ENCODE measurements at regions not wholly inside any gene's neighbourhood (a gene's known extent, or its start where the extent isn't known, plus 50 kb on each side); places are given as distances from the start of the nearest gene placed in this dataset.

GRCh38 chr1:29959356-29959755, 723.0 kb downstream of the PTPRU start:
- H3K9me3 ChIP-seq (ENCODE audit: low read depth), result no peaks in the 10 kb centered on the region
- H3K27ac ChIP-seq, result no peak overlapping the region
- no peaks in the 10 kb centered on the region for H3K36me3 Mint-ChIP-seq
- no peaks in the 10 kb centered on the region for H3K27me3 ChIP-seq
- no peak for TF ChIP-seq CTCF (IDR thresholded peaks at IDR 0.05)
- no peak for TF ChIP-seq EZH2phosphoT487 (IDR thresholded peaks at IDR 0.05)
- no peak for TF ChIP-seq EZH2 (IDR thresholded peaks at IDR 0.05)
- no peak for DNase-seq (ENCODE audit: low spot score)
- H3K4me3 ChIP-seq, result no peak overlapping the region
- no peaks in the 10 kb centered on the region for H3F3A ChIP-seq (ENCODE audit: low read depth)
- no peak overlapping the region for H2AFZ ChIP-seq (replicated peaks)
- H3K27ac Mint-ChIP-seq, result no peak overlapping the region
- H3K79me2 ChIP-seq (ENCODE audit: low read depth), result no peaks in the 10 kb centered on the region
- H3K4me1 ChIP-seq, result peaks cover 12% of the 10 kb centered on the region
- H3K4me3 Mint-ChIP-seq, result no peak overlapping the region
- no peak overlapping the region for H3K9ac ChIP-seq
- H3K4me1 Mint-ChIP-seq, result peaks cover 51% of the 10 kb centered on the region
- no peak overlapping the region for H3K4me2 ChIP-seq
- peaks cover 4% of the 10 kb centered on the region for H3K27me3 Mint-ChIP-seq (ENCODE audit: insufficient read depth, low read depth)
- H3K36me3 ChIP-seq, result no peaks in the 10 kb centered on the region
- no peaks in the 10 kb centered on the region for H4K20me1 ChIP-seq (ENCODE audit: low read depth)
- peaks cover 4% of the 10 kb centered on the region for H3K9me3 Mint-ChIP-seq

DNA sequence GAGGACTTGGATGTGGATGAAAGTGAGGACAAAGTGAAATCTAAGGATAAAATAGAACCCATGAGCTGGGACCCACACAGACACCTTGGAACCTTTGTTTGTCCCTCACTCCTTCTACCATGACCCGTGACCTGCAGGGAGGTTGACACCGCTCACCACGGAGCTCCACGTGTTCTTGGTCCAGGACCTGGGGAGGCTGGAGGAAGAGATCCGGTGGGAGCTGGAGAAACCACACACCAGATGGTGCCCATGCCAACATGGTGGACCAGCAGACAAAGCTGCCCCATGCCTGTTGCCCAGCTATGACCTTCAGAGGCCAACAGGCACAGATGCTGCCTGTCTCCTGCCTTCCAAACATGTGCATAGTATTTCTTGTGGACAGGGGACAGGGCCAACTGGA, 721.9 kb downstream of the PTPRU start:
- Mint-ChIP-seq H3K9me3 (peaks cover 4% of the 10 kb centered on the region), H3K4me3 (no peak overlapping the region), H3K27me3 (ENCODE audit: insufficient read depth, low read depth) (peaks cover 3% of the 10 kb centered on the region), H3K27ac (no peak overlapping the region), H3K4me1 (peaks cover 46% of the 10 kb centered on the region), H3K36me3 (no peaks in the 10 kb centered on the region)
- no peaks in the 10 kb centered on the region for H3K9me3 ChIP-seq (ENCODE audit: low read depth)
- H3K27me3 ChIP-seq, result no peaks in the 10 kb centered on the region
- H3F3A ChIP-seq (ENCODE audit: low read depth), result no peaks in the 10 kb centered on the region
- no peaks in the 10 kb centered on the region for H3K36me3 ChIP-seq
- no peak overlapping the region for H3K4me2 ChIP-seq
- no peak overlapping the region for H3K9ac ChIP-seq
- no peaks in the 10 kb centered on the region for H4K20me1 ChIP-seq (ENCODE audit: low read depth)
- H3K79me2 ChIP-seq (ENCODE audit: low read depth), result no peaks in the 10 kb centered on the region
- no peak overlapping the region for H3K4me3 ChIP-seq
- TF ChIP-seq EZH2 (IDR thresholded peaks at IDR 0.05) (no peak), EZH2phosphoT487 (IDR thresholded peaks at IDR 0.05) (no peak), CTCF (IDR thresholded peaks at IDR 0.05) (no peak)
- no peak overlapping the region for H3K27ac ChIP-seq
- peaks cover 12% of the 10 kb centered on the region for H3K4me1 ChIP-seq
- no peak overlapping the region for H2AFZ ChIP-seq (replicated peaks)
- no peak for DNase-seq (ENCODE audit: low spot score)

DNA sequence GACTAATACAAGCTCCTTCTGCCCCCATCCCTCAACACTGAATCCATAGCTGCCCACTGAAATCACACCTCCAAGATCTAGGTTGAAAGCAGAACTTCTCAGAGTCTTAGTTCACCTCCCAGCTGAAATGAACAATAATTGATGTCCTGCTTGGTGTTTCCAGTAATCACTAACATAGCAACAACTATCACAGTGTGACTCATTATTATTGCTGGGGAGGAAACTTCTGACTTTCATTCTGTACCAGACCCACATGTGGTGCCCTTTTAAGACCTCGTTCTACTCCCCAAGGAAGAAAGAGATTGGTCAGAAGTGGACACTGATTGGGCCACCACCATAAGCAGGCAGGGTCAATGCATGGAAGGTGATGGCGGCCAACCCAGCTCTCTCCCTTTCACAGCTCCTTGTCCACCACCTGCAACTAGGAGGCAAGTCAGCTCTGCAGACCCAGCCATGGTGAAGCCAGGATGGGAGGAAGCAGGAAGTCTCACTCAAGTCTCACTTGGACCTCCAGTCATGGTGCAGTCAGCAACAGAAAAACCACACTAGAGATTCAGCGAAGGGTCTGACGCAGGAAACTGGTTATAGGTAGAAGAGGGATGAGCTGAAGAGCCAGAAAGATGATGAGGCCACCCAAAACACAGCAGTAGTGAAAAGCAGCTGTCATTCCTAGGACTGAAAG, 720.2 kb downstream of the PTPRU start:
- no peak overlapping the region for H3K9ac ChIP-seq
- DNase-seq (ENCODE audit: low spot score), result no peak
- H2AFZ ChIP-seq (replicated peaks), result no peak overlapping the region
- Mint-ChIP-seq H3K36me3 (no peaks in the 10 kb centered on the region), H3K9me3 (peaks cover 4% of the 10 kb centered on the region), H3K4me1 (peaks cover 38% of the 10 kb centered on the region), H3K27ac (no peak overlapping the region), H3K4me3 (no peak overlapping the region), H3K27me3 (ENCODE audit: insufficient read depth, low read depth) (no peaks in the 10 kb centered on the region)
- peaks cover 12% of the 10 kb centered on the region for H3K4me1 ChIP-seq
- no peaks in the 10 kb centered on the region for H3K79me2 ChIP-seq (ENCODE audit: low read depth)
- no peaks in the 10 kb centered on the region for H3K27me3 ChIP-seq
- H3F3A ChIP-seq (ENCODE audit: low read depth), result no peaks in the 10 kb centered on the region
- H3K27ac ChIP-seq, result no peak overlapping the region
- no peak for TF ChIP-seq CTCF (IDR thresholded peaks at IDR 0.05)
- TF ChIP-seq EZH2 (IDR thresholded peaks at IDR 0.05), result no peak
- no peak for TF ChIP-seq EZH2phosphoT487 (IDR thresholded peaks at IDR 0.05)
- no peaks in the 10 kb centered on the region for H3K9me3 ChIP-seq (ENCODE audit: low read depth)
- H4K20me1 ChIP-seq (ENCODE audit: low read depth), result no peaks in the 10 kb centered on the region
- no peak overlapping the region for H3K4me3 ChIP-seq
- H3K4me2 ChIP-seq, result no peak overlapping the region
- no peaks in the 10 kb centered on the region for H3K36me3 ChIP-seq

All from neural progenitor cell (in vitro differentiated cells).